ENCODE measurements at regions not wholly inside any gene's neighbourhood (a gene's known extent, or its start where the extent isn't known, plus 50 kb on each side); places are given as distances from the start of the nearest gene placed in this dataset.

DNA sequence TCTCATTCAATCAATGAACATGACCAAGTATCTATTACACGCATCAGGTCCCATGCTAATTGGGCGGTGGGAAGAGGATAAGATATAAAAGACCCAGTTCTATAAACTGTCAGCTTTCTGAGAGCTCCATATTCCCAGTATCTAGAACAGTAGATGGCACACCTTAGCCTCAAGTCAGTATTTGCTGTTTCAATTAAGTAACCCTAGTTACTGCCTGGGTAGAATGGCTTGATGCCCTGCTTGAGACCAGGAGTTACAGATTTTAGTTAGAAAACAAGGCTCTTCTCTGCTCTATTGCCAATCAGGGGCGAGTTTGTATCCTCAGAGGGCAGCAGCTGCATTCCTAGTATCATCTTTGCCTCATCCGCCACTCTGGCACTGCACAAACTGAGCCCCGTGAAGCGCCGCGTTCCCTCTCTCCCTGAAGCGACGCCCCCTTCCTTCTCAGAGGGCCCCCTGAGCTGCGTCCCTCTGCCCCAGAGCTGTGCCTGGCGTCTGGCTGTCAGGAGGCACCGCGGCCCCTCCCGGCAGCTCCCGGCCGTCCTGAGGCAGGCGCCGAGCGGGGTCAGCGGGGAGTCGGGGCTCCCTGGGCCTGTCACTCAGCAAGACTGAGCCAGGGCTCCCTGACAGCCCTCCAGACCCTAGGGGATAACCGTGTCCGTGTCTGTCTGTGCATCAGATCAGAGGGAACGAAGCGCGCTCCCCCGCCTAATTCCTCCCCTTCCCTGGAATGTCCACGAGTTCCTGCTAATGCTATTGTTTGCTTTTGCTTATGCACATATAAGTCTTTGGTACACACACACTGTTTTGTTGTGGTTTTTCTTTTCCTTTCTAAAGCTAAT is 212.4 kb upstream of the TTC29 start:
- H3K27ac ChIP-seq (ENCODE audit: extremely low read depth, low read depth, low read length): no peak overlapping the region; the same call in 1 of the 2 replicates
- ChIA-PET CTCF (interaction anchor here (0.6 kb wide), 1 partner anchor 49 kb away, joined by 3 read pairs; no protein-coding TSS in a partner anchor), POLR2A (no interaction called here)
- peak; percentile 83 for TF ChIP-seq ZIC2 (tag by site-specific recombination; IDR thresholded peaks at IDR 0.05)
- TF ChIP-seq ZNF335 (tag by site-specific recombination; conservative IDR thresholded peaks at IDR 0.05): peak; percentile 91
- peak; percentile 48; the same call in 1 of the 2 replicates for TF ChIP-seq GLIS2 (tag by site-specific recombination; IDR thresholded peaks at IDR 0.05)
- TF ChIP-seq, protein P1, sequence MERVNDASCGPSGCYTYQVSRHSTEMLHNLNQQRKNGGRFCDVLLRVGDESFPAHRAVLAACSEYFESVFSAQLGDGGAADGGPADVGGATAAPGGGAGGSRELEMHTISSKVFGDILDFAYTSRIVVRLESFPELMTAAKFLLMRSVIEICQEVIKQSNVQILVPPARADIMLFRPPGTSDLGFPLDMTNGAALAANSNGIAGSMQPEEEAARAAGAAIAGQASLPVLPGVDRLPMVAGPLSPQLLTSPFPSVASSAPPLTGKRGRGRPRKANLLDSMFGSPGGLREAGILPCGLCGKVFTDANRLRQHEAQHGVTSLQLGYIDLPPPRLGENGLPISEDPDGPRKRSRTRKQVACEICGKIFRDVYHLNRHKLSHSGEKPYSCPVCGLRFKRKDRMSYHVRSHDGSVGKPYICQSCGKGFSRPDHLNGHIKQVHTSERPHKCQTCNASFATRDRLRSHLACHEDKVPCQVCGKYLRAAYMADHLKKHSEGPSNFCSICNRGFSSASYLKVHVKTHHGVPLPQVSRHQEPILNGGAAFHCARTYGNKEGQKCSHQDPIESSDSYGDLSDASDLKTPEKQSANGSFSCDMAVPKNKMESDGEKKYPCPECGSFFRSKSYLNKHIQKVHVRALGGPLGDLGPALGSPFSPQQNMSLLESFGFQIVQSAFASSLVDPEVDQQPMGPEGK (tag by site-specific recombination; IDR thresholded peaks at IDR 0.05): 0 out of 2 replicates have a peak, but pooled peaks have one; percentile 26
- no peak for TF ChIP-seq ZNF510 (tag by site-specific recombination; IDR thresholded peaks at IDR 0.05; ENCODE audit: insufficient replicate concordance)
- peak; percentile 74 for TF ChIP-seq ZBTB17 (tag by site-specific recombination; IDR thresholded peaks at IDR 0.05)
- TF ChIP-seq ZBTB20 (tag by site-specific recombination; IDR thresholded peaks at IDR 0.05): peak; percentile 58; the same call in 1 of the 2 replicates
- TF ChIP-seq SP7 (tag by site-specific recombination; IDR thresholded peaks at IDR 0.05): no peak
- peak; percentile 44 for TF ChIP-seq GLIS1 (tag by site-specific recombination; IDR thresholded peaks at IDR 0.05)
- peak; percentile 86 for TF ChIP-seq ZBTB48 (tag by site-specific recombination; IDR thresholded peaks at IDR 0.05)
- TF ChIP-seq ZNF341 (tag by site-specific recombination; IDR thresholded peaks at IDR 0.05; ENCODE audit: low read depth): peak; percentile 53; the same call in 1 of the 2 replicates
- no peaks in the 10 kb centered on the region for H3K36me3 ChIP-seq (ENCODE audit: control insufficient read depth in 2 of 2, insufficient read depth in 1 of 2, low read length in 2 of 2)
- H3K4me1 ChIP-seq (ENCODE audit: control insufficient read depth, insufficient read depth, low read length): no peaks in the 10 kb centered on the region
- peak overlapping the region; percentile 41 for H3K4me3 ChIP-seq (ENCODE audit: low read depth, low read length)
- no peaks in the 10 kb centered on the region for H3K9me3 ChIP-seq (ENCODE audit: control insufficient read depth, insufficient read depth, low read depth, low read length)

DNA sequence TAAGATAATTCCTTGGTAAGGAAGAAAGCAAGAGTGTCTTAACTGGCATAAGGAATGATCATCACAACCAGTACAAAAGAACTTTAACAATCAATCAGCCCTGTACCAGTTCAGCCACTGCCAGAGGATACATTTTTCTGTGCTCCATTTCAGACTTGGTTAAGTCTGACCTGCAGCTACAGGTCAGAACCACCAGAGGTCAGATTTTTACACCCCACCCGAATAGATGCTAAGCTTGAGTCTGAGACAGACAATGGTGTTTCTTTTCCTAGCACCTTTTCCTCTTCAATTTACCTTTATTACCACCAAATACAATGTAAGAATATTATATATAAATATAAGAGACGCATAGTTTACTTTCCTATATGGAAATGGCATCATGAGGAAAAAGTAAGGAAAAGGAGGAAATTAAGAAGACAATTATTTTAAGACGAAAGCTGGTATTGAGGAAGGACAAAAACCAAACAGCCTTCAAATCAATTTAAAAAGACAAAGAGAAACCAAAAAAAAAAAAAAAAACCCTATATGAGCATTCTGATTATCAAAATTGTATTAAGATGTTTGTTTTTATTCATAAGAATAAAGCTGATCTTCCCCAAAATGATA is 215.3 kb upstream of the TTC29 start:
- Histone ChIP-seq H3K36me3 (ENCODE audit: control insufficient read depth in 2 of 2, insufficient read depth in 1 of 2, low read length in 2 of 2) (no peaks in the 10 kb centered on the region), H3K27ac (ENCODE audit: extremely low read depth, low read depth, low read length) (no peak overlapping the region), H3K4me3 (ENCODE audit: low read depth, low read length) (no peak overlapping the region), H3K9me3 (ENCODE audit: control insufficient read depth, insufficient read depth, low read depth, low read length) (no peaks in the 10 kb centered on the region), H3K4me1 (ENCODE audit: control insufficient read depth, insufficient read depth, low read length) (no peaks in the 10 kb centered on the region)
- POLR2A ChIA-PET: no interaction called here
- TF ChIP-seq ZNF530 (tag by site-specific recombination; IDR thresholded peaks at IDR 0.05; ENCODE audit: low read depth) (no peak), ZNF114 (tag by site-specific recombination; IDR thresholded peaks at IDR 0.05) (no peak), ZFP37 (tag by site-specific recombination; IDR thresholded peaks at IDR 0.05) (no peak), ZNF610 (tag by site-specific recombination; IDR thresholded peaks at IDR 0.05; ENCODE audit: borderline replicate concordance) (no peak), ZBTB17 (tag by site-specific recombination; IDR thresholded peaks at IDR 0.05) (peak; percentile 57; the same call in 1 of the 2 replicates), SCRT2 (tag by site-specific recombination; IDR thresholded peaks at IDR 0.05) (no peak), ZNF654 (tag by site-specific recombination; IDR thresholded peaks at IDR 0.05; ENCODE audit: low read depth) (peak; percentile 51)
- TF ChIP-seq, protein P2, sequence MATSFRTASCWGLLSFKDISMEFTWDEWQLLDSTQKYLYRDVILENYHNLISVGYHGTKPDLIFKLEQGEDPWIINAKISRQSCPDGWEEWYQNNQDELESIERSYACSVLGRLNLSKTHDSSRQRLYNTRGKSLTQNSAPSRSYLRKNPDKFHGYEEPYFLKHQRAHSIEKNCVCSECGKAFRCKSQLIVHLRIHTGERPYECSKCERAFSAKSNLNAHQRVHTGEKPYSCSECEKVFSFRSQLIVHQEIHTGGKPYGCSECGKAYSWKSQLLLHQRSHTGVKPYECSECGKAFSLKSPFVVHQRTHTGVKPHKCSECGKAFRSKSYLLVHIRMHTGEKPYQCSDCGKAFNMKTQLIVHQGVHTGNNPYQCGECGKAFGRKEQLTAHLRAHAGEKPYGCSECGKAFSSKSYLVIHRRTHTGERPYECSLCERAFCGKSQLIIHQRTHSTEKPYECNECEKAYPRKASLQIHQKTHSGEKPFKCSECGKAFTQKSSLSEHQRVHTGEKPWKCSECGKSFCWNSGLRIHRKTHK (tag by site-specific recombination; IDR thresholded peaks at IDR 0.05): no peak
- TF ChIP-seq, protein P3, sequence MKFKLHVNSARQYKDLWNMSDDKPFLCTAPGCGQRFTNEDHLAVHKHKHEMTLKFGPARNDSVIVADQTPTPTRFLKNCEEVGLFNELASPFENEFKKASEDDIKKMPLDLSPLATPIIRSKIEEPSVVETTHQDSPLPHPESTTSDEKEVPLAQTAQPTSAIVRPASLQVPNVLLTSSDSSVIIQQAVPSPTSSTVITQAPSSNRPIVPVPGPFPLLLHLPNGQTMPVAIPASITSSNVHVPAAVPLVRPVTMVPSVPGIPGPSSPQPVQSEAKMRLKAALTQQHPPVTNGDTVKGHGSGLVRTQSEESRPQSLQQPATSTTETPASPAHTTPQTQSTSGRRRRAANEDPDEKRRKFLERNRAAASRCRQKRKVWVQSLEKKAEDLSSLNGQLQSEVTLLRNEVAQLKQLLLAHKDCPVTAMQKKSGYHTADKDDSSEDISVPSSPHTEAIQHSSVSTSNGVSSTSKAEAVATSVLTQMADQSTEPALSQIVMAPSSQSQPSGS (tag by site-specific recombination; IDR thresholded peaks at IDR 0.05; ENCODE audit: low read depth): no peak
- CTCF ChIA-PET: interaction anchor here (0.6 to 1.7 kb wide), 16 partner anchors 8 to 1424 kb away, joined by 3 to 6 read pairs (median 4); no protein-coding TSS in a partner anchor

All from HEK293 (cell line).